ENCODE measurements at regions not wholly inside any gene's neighbourhood (a gene's known extent, or its start where the extent isn't known, plus 50 kb on each side); places are given as distances from the start of the nearest gene placed in this dataset.

- ATAC-seq: no peak
These were observed 452.1 kb downstream of the HDGFL1 start for GRCh38 chr6:23021487-23021886.

GRCh38 chr6:23027281-23027680 lies 457.9 kb downstream of the HDGFL1 start:
- DNase-seq (no peak), ATAC-seq (no peak)

More at GRCh38 chr6:23021487-23021886, 452.1 kb downstream of the HDGFL1 start:
- DNase-seq: no peak

- ATAC-seq (no peak), DNase-seq (no peak)
These were observed 462.6 kb downstream of the HDGFL1 start for GRCh38 chr6:23031986-23032385.

- DNase-seq (no peak), ATAC-seq (no peak)
These were observed 465.6 kb downstream of the HDGFL1 start for GRCh38 chr6:23034926-23035325.

GRCh38 chr6:23036406-23036983 lies 467.1 kb downstream of the HDGFL1 start:
- no peak for ATAC-seq

GRCh38 chr6:23040899-23041298 lies 471.5 kb downstream of the HDGFL1 start:
- ATAC-seq: no peak
- no peak for DNase-seq

More at GRCh38 chr6:23036406-23036983, 467.1 kb downstream of the HDGFL1 start:
- no peak for DNase-seq

GRCh38 chr6:23045280-23045679 lies 475.9 kb downstream of the HDGFL1 start:
- no peak for ATAC-seq
- no peak for DNase-seq

GRCh38 chr6:23055523-23055922 lies 486.2 kb downstream of the HDGFL1 start:
- DNase-seq: no peak
- no peak for ATAC-seq

GRCh38 chr6:23073821-23074220 lies 504.5 kb downstream of the HDGFL1 start:
- ATAC-seq (no peak), DNase-seq (no peak)

- DNase-seq (no peak), ATAC-seq (no peak)
These were observed 508.4 kb downstream of the HDGFL1 start for GRCh38 chr6:23077772-23078171.

- DNase-seq (no peak), ATAC-seq (no peak)
These were observed 512.3 kb downstream of the HDGFL1 start for GRCh38 chr6:23081701-23082100.

GRCh38 chr6:23086100-23086499 lies 516.7 kb downstream of the HDGFL1 start:
- no peak for ATAC-seq
- DNase-seq: no peak

- ATAC-seq (no peak), DNase-seq (no peak)
These were observed 518.1 kb downstream of the HDGFL1 start for GRCh38 chr6:23087471-23087870.

GRCh38 chr6:23088761-23089160 lies 519.4 kb downstream of the HDGFL1 start:
- DNase-seq (no peak), ATAC-seq (no peak)

- no peak for ATAC-seq
- DNase-seq: no peak
These were observed 520.6 kb downstream of the HDGFL1 start for GRCh38 chr6:23089981-23090380.

GRCh38 chr6:23091795-23092194 lies 522.4 kb downstream of the HDGFL1 start:
- DNase-seq (no peak), ATAC-seq (no peak)

GRCh38 chr6:23096876-23097275 lies 527.5 kb downstream of the HDGFL1 start:
- ATAC-seq (no peak), DNase-seq (no peak)

GRCh38 chr6:23097566-23097965 lies 528.2 kb downstream of the HDGFL1 start:
- no peak for DNase-seq
- ATAC-seq: no peak

- DNase-seq: no peak
These were observed 537.6 kb downstream of the HDGFL1 start for GRCh38 chr6:23106951-23107350.

GRCh38 chr6:23111984-23112383 lies 542.6 kb downstream of the HDGFL1 start:
- DNase-seq: no peak
- no peak for ATAC-seq

More at GRCh38 chr6:23106951-23107350, 537.6 kb downstream of the HDGFL1 start:
- no peak for ATAC-seq

GRCh38 chr6:23114812-23115504 lies 545.6 kb downstream of the HDGFL1 start:
- ATAC-seq (no peak), DNase-seq (no peak)

- DNase-seq: no peak
- no peak for ATAC-seq
These were observed 568.2 kb downstream of the HDGFL1 start for GRCh38 chr6:23137611-23138010.

GRCh38 chr6:23140871-23141270 lies 571.5 kb downstream of the HDGFL1 start:
- ATAC-seq (no peak), DNase-seq (no peak)

- ATAC-seq: no peak
- no peak for DNase-seq
These were observed 576.4 kb downstream of the HDGFL1 start for GRCh38 chr6:23145781-23146180.

Data from stimulated activated naive CD8-positive, alpha-beta T cell treated with anti-CD3 and anti-CD28 coated beads, Interleukin-15, Interleukin-2, amounts not matched to agents 100 U/mL and 50 U/mL, for 24 hours (primary cell).